Left ventricle myocardium inferior (tissue), 1 donor: ENCODE measurements at regions not wholly inside any gene's neighbourhood (a gene's known extent, or its start where the extent isn't known, plus 50 kb on each side); places are given as distances from the start of the nearest gene placed in this dataset.

Experiments
- DNase-seq: peaks from one replicate; pipeline ENCODE4 v3.0.0-alpha.2; 2020
- H3K27ac ChIP-seq: fragments of 200-600 bp; replicated peaks from 2 replicates; pipeline ENCODE4 v1.8.0; 2021
- H3K27me3 ChIP-seq: fragments of 200-600 bp; 2 replicates; pipeline ENCODE4 v1.8.0; 2021; ENCODE audit warnings: low read depth
- H3K36me3 ChIP-seq: fragments of 200-600 bp; 2 replicates; pipeline ENCODE4 v1.8.0; 2021
- H3K4me1 ChIP-seq: fragments of 200-600 bp; 2 replicates; pipeline ENCODE4 v1.8.0; 2021
- H3K4me3 ChIP-seq: fragments of 200-600 bp; 2 replicates; pipeline ENCODE4 v1.8.0; 2021; ENCODE audit warnings: mild to moderate bottlenecking, moderate library complexity
- H3K9me3 ChIP-seq: fragments of 200-600 bp; replicated peaks from 2 replicates; pipeline ENCODE4 v1.8.0; 2021
- intact Hi-C: fragments of 100-400 bp; cut with micrococcal nuclease; formaldehyde crosslinking; loops from one replicate; pipeline ENCODE4 v1.11.0; 2022
- TF ChIP-seq, protein P1 (sequence below): fragments of 200-600 bp; IDR thresholded peaks from 2 replicates; pipeline ENCODE4 v1.8.0; 2021; ENCODE audit warnings: antibody characterized with exemption, mild to moderate bottlenecking, borderline replicate concordance
- donor health status: DM: no; HTN: yes; CAD: no; lungs with severe emphysema.

DNA sequence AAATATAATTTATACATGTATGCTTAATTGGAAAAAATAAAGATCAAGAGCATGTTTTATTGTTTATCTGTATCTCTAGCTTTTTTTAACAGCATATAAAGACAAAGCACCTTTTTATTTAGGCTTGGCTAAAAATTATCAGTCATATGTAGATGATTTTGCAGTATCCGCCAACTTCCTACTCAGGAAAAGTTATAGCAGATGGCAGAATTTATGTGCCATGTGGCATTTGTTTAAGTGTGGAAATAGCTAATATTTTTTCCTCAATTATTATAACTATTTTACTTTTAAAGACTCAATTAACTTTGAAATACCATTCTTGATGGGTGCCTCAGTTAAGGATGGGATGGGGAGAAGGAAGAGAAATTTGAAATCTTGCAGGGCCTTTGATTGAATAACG lies 762.1 kb upstream of the RBFOX1 start:
- no peak overlapping the region for H3K27ac ChIP-seq
- no peaks in the 10 kb centered on the region for H3K36me3 ChIP-seq
- TF ChIP-seq, protein P1, sequence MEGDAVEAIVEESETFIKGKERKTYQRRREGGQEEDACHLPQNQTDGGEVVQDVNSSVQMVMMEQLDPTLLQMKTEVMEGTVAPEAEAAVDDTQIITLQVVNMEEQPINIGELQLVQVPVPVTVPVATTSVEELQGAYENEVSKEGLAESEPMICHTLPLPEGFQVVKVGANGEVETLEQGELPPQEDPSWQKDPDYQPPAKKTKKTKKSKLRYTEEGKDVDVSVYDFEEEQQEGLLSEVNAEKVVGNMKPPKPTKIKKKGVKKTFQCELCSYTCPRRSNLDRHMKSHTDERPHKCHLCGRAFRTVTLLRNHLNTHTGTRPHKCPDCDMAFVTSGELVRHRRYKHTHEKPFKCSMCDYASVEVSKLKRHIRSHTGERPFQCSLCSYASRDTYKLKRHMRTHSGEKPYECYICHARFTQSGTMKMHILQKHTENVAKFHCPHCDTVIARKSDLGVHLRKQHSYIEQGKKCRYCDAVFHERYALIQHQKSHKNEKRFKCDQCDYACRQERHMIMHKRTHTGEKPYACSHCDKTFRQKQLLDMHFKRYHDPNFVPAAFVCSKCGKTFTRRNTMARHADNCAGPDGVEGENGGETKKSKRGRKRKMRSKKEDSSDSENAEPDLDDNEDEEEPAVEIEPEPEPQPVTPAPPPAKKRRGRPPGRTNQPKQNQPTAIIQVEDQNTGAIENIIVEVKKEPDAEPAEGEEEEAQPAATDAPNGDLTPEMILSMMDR, result no peak
- no peak for DNase-seq
- no peak overlapping the region for H3K4me3 ChIP-seq
- H3K9me3 ChIP-seq, result no peaks in the 10 kb centered on the region
- no peaks in the 10 kb centered on the region for H3K4me1 ChIP-seq
- H3K27me3 ChIP-seq, result peaks cover 36% of the 10 kb centered on the region
- intact Hi-C loops, result no loop called here

DNA sequence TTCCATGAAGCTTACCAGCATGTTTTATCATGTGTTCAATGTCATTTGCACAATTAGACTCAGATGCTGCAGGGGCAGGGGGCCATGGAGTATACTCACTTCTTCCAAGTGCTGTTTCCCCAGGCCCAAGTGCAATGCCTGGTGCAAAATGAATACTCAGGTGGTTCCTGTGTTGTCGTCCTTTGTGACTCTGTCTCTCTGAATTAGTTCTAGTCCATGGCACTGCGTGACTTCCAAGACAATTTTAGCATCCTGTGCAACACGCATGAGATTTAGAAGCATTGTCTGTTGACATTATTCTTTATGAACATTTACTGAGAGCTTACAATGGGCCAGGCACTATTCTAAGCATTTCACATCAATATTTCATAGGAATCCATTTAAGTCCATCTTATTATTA lies 769.7 kb upstream of the RBFOX1 start:
- TF ChIP-seq, protein P1, result no peak
- Histone ChIP-seq H3K4me1 (no peaks in the 10 kb centered on the region), H3K27ac (no peak overlapping the region), H3K9me3 (no peaks in the 10 kb centered on the region), H3K27me3 (no peaks in the 10 kb centered on the region), H3K4me3 (no peak overlapping the region), H3K36me3 (no peaks in the 10 kb centered on the region)
- DNase-seq, result no peak
- intact Hi-C loops, result no loop called here

DNA sequence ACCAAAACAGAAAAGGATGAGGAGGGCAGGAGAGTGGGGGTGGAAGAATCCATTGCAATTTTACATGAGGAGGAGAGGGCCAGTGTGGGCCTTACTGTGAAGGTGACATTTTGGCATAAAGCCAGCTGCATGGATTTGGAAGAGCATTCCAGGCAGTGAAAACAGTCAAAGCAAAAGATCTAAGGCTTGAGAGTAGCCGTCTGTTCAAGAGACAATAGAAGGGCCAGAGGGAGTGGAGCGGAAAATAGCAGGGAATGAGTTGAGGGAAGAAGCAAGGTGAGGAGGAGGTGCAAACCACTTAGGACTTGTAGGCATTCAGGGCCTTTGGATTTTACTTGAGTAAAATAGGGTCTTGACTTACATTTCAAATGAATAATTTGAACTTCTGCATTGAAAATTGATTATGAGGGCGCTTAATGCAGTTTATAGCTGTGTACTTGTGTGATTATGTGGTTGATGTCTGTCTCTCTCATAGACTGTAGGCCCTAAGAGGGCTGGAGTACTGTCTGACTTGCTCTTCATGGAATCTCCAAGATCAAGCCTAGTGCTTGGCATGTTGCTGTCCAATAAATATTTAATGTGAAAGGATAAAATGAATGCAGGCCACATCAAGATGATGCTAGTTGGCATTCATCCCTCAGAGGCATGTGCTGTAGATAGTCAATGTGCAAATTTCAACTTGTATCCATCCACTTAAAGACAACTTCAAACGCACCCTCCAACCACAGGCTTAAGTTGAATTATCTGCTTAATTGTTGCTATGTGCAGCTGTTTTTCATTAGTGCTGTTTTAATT lies 772.1 kb upstream of the RBFOX1 start:
- Histone ChIP-seq H3K4me3 (no peak overlapping the region), H3K4me1 (no peaks in the 10 kb centered on the region), H3K27ac (no peak overlapping the region), H3K27me3 (no peaks in the 10 kb centered on the region), H3K9me3 (no peaks in the 10 kb centered on the region), H3K36me3 (no peaks in the 10 kb centered on the region)
- intact Hi-C loops, result no loop called here
- TF ChIP-seq, protein P1, result no peak
- no peak for DNase-seq

DNA sequence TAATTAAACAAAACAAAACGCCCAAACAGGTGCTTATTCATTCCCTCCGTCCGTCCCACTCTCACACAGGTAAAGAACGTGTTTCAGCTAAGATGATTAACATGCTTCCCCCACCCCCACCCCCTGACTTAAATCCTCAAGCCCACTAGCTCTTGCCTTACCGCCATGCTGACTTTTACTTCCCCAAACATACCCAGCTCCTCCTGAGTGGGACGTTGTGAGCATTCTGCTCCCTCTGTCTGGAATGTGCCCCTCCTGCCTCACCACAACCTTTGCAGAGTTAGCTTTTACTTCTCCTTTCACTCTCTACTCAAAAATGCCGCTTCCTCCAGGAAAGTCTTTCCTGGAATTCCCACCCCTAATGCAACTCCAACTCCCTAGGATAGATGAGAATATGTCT lies 774.0 kb upstream of the RBFOX1 start:
- Histone ChIP-seq H3K9me3 (no peaks in the 10 kb centered on the region), H3K27me3 (no peaks in the 10 kb centered on the region), H3K4me1 (no peaks in the 10 kb centered on the region), H3K27ac (no peak overlapping the region), H3K4me3 (no peak overlapping the region), H3K36me3 (no peaks in the 10 kb centered on the region)
- intact Hi-C loops, result no loop called here
- TF ChIP-seq, protein P1, result no peak
- DNase-seq, result no peak

DNA sequence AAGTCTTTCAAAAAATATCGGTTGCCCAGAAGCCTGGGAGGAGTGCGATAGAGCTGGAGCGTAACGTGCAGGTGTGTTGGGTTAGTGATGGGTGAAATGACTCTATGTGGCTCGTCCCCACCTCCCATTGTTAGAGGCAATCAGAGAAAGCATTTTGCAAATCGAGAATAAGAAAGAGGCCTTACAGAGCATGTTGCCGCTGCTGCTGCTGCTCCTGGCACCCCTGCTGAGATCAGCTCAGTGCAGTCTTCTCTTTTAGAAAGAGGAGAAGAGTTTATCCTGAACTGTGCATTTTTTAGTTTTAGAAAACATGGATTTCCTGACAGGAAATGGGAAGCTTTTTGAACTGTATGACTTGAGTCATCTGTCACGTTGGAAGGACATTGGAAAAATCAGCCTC lies 774.5 kb upstream of the RBFOX1 start:
- no peaks in the 10 kb centered on the region for H3K27me3 ChIP-seq
- no peak overlapping the region for H3K27ac ChIP-seq
- DNase-seq, result no peak
- TF ChIP-seq, protein P1, result no peak
- no peaks in the 10 kb centered on the region for H3K36me3 ChIP-seq
- intact Hi-C loops, result no loop called here
- H3K4me1 ChIP-seq, result no peaks in the 10 kb centered on the region
- no peak overlapping the region for H3K4me3 ChIP-seq
- no peaks in the 10 kb centered on the region for H3K9me3 ChIP-seq
